Islet of Langerhans (tissue), 1 donor: ENCODE measurements at regions not wholly inside any gene's neighbourhood (a gene's known extent, or its start where the extent isn't known, plus 50 kb on each side); places are given as distances from the start of the nearest gene placed in this dataset.
"Not testable (repeated sequence)": the region's sequence is repeated elsewhere in the genome, so short reads cannot be mapped to it uniquely, and the experiment has no call there.

Experiments
- FAIRE-seq: peaks from one replicate; lab custom pipeline; 2011; peaks lifted over from hg19 to GRCh38; lab: Jason Lieb, UNC

DNA sequence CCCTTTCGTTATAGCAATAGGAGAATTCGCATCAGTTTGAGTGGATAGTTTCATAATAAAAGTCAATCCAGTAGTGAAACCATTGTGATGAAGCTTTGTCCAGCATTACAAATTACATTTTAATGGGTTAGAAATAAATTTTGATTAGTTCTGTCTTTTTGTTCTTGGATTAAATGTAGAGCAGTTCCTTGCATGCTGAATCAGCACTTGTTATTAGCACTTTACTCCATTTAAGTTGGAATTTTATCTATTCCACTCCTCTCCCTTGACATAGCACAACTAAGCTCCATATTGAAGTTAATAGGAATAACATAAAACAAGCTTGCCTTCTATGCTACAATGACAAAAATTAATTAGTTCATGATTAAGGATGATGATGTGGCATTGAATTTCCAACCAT is 624.1 kb downstream of the CCDC85A start:
- FAIRE-seq, result no peak

DNA sequence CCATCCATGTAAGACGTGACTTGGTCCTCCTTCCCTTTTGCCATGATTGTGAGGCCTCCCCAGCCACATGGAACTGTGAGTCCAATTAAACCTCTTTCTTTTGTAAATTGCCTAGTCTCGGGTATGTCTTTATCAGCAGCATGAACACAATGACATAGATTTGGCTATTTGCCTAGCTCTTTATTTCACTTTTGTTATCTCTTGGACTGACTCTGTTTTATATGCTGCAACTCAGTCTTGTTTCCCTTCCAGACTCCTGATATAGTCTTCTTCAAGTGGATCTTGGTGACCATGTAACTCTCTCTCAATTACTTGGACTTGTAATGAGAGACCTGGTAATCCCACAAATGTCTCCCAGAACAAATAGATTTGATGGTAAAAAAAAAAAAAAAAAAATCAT is 627.6 kb downstream of the CCDC85A start:
- no peak for FAIRE-seq

DNA sequence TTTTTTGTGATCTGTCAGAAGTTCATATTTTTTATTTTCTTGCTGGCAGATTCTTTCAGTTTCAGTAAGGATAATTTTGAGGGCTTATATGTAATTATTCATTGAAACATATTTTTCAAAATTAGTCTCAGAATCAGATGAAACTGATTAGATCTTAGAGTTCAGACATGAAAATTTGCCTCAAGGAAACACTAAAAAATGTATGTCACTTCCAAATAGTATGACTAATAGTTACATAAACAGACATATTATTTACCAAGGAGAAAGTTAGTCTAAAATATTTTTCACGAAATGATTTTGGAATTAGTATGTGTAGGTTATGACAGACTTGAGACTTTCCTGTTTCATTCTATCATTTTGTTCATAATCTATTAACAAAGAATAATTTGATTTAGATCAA is 628.6 kb downstream of the CCDC85A start:
- FAIRE-seq, result no peak

DNA sequence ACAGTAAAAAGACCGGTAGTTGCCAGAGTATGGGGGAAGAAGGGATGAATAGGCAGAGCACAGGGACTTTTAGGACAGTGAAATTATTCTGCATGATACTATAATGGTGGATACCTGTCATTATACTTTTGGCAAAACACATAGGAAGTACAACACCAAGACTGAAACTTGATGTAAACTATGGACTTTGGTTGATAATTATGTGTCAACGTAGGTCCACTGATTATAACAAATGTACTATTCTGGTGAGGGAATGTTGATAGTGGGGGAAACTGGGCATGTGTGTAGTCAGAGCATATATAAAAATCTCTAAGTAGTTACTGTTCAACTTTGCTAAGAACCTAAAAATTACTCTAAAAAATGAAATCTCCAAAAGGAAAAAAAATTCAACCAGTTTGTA is 629.7 kb downstream of the CCDC85A start:
- FAIRE-seq, result no peak

DNA sequence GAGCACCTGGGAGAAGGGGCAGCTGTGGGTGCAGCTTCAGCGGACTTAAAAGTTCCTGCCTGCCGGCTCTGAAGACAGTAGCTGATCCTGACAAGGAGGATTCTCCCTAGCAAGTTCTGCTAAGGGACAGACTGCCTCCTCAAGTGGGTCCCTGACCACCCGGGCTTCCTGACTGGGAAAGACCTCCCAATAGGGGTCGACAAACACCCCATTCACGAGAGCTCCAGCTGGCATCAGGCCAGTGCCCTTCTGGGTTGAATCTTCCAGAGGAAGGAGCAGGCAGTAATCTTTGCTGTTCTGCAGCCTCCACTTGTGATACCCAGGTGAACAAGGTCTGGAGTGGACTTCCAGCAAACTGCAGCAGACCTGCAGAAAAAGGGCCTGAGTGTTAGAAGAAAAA is 632.9 kb downstream of the CCDC85A start:
- FAIRE-seq, result no peak

DNA sequence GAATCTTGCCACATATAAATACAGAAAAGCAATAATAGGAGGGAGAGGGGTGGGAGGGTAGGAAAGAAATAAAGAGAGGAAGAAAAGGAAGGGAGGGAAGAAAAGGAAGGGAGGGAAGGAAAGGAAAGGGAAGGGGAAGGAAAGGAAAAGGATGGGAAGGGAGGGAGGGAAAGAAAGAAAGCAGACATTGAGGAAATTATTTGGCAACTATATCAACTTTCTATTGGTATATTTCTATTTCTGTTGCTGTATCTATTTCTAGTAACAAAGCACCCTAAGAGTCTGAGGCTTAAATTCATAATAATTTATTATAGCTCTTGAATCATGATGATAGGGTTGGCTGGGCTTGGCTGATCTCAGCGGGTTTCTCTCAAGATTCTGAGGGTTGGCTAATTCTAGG is 648.0 kb downstream of the CCDC85A start:
- FAIRE-seq, result no peak

DNA sequence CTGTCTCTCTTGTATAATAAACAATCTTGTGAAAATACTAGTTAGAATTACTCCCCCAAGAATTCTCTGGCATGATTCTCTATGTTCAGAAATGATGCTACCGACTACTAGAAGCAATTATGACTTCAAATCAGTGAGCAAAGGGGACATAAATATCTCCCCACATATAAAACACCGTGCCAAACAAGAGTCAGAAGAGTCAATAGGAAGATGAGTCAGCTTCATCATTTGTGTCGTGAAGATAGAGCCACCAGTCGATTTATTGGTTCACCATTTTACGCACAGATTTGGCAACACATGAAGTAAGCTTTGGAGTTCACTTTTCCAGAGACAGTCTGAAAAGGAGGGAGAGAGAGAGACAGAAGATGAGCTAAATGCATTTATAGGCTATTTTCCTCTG is 650.9 kb downstream of the CCDC85A start:
- FAIRE-seq, result no peak

DNA sequence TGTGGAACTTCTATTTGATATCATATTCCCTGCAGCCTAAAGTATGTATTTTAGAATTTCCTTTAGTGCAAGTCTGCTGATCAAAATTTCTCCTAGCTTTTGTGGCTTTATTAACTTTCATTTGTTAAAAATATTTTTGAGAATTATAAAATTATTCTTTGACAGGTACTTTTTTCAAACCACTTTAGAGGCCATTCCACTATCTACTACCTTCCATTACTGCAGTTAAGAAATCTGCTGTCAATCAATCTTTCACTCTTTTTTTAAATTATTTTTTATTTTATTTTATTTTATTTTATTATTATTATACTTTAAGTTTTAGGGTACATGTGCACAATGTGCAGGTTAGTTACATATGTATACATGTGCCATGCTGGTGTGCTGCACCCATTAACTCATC is 656.2 kb downstream of the CCDC85A start:
- not testable (repeated sequence) for FAIRE-seq

DNA sequence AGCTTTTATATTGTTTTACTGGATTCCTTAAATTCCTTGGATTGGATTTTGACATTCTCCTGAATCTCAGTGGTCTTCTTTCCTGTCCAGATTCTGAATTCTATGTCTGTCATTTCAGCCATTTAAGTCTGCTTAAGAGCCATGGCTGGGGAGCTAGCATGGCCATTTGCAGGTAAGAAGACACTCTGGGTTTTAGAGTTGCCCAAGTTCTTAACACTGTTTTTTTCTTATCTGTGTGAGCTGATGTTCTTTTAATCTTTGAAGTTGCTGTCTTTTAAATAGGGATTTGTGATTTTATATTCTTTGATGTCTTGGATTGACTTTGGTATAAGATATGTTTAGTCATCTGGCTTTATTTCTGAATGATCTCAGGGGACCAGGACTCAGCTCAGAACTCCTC is 677.2 kb downstream of the CCDC85A start:
- FAIRE-seq, result no peak

DNA sequence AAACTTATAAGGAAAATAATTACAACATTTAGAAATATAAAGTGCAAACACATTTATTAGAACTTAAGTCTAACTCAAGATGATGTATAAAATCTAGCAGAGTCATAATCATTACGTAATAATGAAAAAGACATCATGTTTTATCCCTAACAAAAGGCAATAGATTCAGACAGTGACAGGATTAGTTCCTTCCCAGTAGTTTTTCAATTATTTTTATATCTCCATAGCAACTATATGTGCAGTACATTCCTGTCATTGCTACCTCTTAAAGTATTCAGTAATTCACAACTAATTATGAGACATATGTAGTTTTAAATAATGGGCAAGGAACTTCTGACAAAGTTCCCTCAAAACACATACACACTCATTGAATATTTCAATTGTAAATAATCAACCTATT is 687.9 kb downstream of the CCDC85A start:
- FAIRE-seq, result no peak

DNA sequence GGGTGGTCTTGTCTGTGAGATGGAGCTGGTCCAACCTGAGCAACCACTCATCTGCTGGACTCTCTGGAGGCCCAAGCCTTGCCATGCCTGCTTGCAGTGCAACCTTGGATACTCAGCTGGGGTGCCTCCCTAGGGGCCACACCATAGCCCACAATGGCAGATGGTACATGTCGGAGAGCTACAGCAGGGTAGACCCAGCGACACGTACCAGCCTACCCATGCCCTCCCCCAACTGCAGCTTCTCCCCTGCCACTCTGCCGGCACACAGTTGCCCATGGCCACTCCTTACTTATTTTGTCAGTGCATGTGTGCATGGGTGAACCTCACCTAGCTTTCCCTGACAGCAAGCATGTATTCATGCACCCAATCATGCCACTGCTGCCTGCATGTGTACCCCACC is 690.9 kb downstream of the CCDC85A start:
- no peak for FAIRE-seq

DNA sequence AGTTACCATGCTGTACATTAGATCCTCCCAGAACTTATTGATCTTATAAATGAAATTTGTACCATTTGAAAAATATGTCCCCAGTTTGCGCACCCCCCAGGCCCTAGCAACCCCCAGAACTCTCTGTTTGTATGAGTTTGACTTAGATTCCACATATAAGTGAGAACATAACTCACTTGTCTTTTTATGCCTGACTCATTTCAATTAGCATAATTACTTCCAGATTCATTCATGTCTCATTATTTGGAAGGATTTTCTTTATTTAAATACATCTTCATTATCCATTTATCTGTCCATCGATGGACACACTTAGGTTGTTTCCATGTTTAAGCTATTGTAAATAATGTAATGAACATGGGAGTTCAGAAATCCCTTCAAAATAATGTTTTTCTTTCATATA is 705.9 kb downstream of the CCDC85A start:
- no peak for FAIRE-seq

DNA sequence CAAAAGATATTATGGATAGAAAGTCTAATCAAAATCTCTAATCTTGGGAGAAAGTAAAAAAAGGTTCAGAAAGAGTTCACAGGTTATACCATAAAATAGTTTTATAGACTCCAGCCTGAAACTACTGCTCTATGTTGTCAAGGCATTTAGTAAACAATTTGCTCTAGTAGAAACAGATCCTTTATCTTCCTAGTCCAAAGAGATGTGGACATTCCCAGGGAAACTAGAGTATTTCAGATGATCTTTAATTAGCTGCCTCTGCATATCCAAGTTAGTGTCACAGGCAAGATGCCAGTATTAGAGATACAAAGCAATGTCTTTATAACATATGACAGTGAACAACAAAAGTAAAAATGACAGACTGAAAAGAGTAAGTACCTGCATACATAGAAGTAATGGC is 708.6 kb downstream of the CCDC85A start:
- FAIRE-seq, result no peak

DNA sequence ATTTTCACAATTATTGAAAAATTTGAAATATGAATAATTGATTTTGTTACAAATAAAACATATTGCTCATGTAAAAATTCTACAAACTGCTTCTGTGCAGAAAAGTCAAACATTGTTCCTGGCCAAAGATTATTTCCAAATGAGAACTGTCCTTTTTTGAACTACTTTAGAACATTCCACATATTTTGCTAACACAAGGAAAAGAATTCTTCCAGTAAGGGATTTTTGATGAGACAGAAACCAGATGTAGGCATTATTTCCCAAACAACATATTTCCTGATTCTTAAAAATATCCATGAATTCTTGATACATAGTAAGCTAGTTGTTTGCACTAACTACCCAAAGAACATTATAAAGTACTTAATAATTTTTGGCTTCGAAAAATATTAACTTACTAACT is 715.2 kb downstream of the CCDC85A start:
- no peak for FAIRE-seq

DNA sequence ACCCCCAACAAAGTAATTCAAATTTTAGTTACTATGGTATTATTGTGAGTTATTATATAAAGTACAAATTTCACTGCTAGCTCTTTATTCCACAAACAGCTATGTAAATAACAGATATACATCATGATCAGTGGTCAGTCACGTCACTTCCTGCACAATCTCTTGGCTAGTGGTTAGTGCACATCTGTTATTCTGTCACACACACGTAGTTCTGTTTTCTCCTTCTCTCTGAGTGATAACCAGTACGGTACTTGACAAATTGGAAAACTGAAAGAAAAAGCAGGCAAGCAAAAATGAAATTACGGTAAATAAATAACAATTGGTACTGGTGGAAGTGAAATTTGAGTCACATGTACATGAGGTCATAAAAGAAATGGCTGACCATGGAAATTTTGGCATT is 728.7 kb downstream of the CCDC85A start:
- FAIRE-seq, result no peak

DNA sequence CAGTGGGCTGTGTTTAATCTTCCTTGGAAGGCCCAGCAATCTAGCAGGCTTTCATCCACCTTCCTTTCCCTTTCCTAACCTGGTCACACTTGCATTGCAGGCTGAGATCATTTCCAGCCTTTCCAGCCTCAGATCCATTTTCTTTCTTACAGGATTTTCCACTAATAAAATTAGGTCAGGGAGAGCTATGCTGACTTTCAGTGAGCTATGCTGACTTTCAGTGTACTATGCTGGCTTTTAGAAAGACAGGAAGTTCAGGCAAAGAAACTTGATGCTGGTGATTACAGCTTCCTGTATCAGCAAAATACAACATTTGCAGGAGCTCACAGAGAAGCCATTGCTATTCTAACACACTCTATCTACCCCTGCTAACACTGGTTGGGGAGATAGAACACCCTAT is 735.0 kb downstream of the CCDC85A start:
- no peak for FAIRE-seq

DNA sequence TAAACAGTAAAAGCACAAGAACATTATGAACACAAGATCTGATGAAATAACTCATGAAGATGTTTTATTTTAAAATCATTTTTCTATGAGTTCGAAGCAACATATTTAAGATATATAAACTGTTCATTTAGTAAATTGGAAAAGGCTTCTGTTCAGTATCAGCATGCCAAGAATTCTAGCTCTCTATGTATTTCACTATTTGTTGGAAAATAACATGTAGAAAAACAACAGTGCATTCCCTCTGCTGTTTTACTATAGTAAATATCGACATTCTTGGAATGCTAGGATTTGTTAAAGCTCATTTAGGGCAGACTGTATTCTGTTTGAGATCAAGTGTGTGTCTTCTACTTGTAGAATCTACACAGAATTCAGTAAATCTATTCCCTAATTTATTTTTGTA is 750.2 kb downstream of the CCDC85A start:
- FAIRE-seq, result no peak

DNA sequence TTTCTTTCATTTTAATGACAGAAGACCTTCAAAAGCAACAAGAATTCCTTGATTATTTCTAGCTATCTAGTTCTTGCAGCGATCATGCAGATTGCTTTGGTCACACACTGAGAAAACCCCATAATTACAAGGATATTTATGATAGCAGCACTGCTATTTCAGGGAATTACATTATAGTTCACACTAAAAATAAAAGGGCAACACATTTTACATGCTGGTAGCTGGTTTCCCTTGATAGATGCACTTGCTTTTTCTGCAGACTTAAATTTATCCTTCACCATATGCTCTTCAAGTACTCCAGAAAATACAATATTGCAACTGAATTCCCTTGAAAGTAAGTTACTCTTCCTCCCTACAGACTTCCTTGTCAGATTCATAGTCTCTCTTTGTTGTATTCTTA is 751.1 kb downstream of the CCDC85A start:
- FAIRE-seq, result no peak

DNA sequence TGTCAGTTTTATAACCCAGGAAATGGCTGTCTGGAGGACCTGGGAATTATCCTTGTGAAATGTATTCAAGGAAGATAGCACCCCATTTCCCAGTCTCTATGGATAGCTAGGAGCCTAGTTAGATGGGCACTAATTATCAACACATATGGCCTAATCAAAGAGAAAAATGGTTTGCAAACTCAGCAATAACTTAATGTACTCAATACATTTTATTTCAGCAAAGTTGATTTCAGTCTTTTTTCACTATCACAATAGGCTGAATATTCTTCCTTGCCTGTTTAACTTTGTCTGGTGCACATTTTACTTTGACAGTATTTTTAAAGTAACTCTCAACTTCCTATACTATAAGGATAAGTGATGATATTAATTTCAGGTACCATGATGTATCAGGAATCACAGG is 756.3 kb downstream of the CCDC85A start:
- no peak for FAIRE-seq

DNA sequence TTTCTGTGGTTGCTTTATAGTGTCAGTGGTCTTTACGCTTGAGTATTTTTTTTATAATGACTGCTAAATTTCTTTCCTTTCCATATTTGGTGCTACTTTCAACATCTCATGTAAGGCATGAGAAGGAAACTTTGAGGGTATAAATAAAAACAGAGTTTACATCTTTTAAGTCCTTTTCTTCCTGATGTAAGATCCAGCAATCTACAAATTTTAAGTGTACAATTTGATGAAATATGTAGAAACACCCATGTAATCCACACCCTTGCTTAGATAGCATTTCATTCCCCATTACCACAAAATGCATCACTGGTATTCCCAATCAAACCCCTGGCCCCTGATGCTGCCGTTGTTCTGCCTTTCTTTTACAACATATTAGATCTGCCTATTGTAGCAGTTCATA is 769.1 kb downstream of the CCDC85A start:
- no peak for FAIRE-seq

DNA sequence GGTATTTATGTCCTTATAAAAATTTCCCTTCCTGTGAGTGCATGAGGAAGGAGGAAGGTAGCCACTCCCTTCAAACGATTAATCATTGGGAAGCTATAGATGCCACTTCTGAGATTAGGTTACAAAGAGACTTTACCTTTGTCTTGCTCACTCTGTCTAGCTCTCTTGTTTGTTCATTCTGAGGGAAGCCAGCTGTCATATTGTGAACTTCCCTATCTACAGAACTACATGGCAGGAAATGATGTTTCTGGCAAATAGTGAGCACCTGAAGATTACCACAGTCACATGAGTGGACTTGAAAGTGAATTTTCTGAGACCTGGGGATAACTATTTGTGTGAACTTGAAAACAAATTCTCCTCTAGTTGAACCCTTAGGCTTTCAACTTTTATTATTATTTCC is 776.8 kb downstream of the CCDC85A start:
- no peak for FAIRE-seq

DNA sequence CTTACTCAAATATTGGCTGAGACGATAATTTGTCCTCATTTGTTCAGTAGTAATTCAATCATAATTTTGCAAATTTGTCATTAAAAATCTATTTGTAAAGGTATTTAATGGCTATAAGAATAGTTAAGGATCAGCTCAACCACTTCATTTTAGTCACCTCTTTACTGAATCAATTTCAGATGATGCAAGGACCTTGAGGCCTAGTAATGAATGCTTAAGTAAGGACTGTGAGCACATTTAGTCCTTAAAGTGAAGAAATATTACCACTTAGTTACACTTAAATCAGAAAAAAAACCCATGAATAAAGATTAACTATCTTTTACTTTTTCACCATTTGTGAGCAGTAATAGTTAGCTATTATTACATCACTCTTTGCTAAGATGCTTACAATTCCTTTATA is 778.9 kb downstream of the CCDC85A start:
- FAIRE-seq, result no peak

DNA sequence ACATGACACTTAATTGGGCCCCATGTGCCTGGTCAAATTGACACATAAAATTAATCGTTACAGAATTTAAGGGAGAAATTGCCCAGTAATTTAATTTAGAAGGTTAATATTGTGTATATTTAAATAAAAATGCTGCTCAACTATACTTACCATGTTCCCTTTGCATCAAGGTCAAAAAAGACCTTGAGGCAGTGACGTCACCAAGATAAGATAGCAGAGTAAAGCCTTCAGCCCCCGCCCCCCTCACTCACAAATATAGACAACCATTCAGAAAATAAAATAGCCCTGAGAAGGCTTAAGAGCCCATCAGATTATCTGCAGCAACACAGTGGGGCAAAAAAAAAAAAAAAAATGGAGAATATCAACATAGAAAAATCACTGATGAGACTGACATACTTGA is 785.7 kb downstream of the CCDC85A start:
- no peak for FAIRE-seq

DNA sequence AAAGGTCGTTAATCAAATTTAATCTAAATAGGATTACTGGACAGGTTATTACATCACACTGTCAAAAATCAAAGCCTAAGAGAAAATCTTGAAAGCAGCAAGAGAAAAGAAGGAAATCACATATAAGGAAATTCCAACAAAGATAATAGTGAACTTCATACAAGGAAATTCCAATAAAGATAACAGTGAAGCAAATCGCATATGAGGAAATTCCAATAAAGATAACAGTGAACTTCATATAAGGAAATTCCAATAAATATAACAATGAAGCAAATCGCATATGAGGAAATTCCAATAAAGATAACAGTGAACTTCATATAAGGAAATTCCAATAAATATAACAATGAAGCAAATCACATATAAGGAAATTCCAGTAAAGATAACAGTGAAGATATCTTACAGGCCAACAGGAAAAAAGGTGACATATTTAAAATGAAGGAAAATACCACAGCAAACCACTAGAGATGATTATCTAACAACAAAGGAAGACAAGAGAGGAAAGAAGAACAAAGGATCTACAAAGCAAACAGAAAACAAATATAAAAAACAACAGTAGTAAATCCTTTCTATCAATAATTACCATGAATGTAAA is 787.7 kb downstream of the CCDC85A start:
- FAIRE-seq, result no peak

DNA sequence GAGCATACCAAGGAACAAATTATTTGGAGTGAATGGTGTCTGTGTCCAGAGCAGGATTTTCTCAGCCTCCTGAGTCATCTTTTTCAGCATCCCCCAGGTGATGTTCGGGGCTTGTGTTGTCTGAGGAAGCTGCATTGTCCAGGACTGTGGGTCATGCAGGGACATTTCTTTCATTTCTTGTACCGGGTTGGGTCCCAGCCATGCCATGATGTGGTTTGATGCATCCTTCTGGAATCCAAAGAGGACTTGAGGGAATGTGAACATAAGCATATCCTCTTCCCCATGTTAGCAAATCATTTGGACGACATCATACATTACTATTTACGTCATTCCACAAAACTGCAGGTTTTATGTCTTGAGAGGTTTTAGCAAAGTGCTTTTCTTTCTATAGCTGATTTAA is 797.8 kb downstream of the CCDC85A start:
- FAIRE-seq, result no peak
